DMS 273 treated with DMSO at 0.1 percent for 48 hours (cell line): ENCODE measurements at regions not wholly inside any gene's neighbourhood (a gene's known extent, or its start where the extent isn't known, plus 50 kb on each side); places are given as distances from the start of the nearest gene placed in this dataset.

Experiments
- DNase-seq: peaks from one replicate; lab custom pipeline; 2025; lab: John Stamatoyannopoulos, UW

DNA sequence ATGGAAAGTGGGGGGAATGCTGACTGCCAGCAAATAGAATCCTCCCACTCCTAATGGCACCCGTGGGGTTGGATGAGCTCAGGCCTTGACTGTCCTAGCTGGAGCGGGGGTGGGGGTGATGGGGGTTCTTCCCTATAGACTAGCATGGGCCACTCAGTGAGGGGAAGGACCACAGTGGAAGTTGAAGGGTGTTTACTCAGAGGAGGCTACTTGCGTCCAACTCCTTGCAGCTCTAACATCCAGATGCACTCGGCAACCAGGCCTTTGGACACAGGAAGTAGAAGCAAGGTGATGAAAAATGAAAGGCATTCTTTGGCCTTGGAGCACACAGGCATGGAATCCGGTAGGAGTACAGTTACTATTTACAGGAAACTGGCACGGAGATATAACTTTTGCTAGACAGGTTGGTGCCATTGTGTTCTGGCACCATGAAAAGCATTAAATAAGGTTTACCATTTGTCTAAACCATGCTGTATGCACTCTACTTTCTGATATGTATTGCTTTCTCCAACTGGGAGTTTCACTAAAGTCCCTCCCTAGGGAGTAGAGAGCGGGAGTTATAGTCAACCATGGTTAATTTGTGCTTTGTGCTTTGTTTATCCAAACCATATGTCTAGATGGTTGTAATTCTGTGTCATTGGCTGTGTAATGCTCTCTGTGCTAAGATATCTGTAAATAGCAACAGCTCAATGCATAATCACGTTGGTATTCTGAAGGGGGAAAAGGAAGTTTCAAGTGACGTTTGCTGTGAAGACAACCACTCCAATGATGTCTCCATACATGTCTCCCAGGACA lies 125.3 kb downstream of the TSHZ3 start:
- no peak for DNase-seq

DNA sequence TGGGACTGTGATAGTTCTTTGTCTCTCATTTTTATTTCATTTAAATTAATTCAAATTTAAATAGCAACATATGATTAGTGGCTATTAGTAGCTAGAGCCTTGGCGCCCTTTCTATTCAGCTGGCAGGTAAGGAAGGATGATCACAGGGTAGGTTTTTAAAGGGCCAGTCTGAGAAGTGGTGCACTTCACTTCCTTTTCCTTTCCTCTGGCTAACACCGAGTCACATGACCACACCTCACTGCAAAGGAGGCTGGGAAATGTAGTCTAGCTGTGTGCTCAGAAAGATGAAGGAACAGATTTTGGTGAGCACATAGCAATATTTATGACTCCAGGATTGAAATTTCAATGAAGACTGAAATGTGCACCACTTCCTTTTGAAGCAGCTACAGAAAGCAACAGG lies 128.7 kb downstream of the TSHZ3 start:
- no peak for DNase-seq

DNA sequence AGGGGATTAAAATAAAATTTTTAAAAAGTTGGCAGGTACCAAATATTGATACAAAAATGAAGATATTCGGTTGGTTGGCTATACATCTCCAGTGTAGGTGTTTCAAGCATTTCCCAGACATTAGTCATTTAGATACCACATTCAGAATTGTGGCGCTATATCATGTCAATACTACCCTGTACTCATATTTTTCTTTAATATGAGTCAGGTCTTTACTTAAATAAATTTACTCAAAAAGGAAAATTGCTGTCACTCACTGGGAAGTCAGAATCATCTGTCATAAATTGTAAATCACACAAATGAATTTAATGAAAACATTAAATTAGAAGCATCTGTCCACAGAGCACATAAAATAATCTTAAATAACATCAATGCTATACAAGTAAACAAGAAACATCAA lies 134.2 kb downstream of the TSHZ3 start:
- no peak for DNase-seq

DNA sequence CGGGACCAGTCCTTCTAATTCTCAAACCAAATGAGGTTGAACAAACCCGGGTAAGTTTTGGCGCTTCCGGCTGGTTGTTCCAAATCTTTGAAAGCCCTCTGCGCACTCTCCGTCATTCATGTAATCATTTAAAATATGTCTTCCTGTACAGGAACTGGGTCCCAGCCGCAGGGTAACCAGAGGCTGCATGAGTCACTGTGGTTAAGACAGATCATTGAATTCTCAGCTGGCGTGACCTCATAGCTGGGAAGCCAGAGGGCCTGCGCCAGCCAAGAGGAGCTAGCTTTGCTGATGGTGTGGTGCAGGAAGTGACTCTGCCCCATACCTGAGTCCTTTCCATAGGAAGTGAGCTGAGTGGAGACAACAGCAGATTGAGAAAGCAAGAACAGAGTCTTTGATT lies 135.2 kb downstream of the TSHZ3 start:
- DNase-seq: no peak

DNA sequence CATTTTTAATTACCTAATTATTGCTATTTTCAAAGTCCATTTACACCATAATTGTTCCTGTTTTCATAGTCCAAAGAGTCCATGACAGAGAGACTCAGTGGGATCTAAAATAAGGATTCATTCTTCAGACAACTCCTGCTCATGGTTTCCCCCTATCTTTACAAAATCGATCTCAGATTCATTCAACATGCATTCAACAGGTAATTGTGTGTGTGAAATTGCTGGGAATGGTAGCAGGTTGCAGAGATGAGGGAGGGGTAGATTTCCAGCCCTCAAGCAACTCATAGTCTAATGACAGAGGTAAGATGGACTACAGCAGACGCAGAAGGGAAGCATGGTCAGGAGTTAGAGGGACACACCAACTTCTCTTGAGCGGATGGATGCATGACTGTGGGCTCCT lies 138.1 kb downstream of the TSHZ3 start:
- no peak for DNase-seq

DNA sequence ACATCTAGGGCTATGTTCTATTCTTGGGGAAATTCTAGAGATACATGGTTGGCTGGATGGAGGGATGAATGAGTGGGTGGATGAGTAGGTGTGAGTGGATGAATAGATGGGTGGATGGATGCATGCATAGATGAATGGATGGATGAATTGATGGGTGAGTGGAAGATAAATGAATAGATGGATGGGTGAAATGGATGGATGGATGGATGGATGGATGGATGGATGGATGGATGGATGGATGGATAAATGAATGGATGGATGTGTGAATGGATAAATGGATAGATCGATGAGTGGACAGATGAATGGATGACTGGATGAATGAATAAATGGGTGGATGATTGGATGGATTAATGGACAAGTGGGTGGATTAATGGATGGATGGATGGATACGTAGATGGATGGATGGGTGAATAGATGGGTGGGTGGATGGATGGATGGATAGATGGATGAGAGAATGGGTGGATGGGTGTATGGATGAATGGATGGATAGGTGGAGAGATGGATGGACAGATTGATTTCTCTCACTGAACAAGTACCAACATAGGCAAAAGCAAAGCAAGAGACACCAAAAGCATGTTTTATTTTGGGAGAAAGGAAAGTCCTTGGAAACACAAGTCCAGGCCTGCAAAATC lies 143.2 kb downstream of the TSHZ3 start:
- no peak for DNase-seq

DNA sequence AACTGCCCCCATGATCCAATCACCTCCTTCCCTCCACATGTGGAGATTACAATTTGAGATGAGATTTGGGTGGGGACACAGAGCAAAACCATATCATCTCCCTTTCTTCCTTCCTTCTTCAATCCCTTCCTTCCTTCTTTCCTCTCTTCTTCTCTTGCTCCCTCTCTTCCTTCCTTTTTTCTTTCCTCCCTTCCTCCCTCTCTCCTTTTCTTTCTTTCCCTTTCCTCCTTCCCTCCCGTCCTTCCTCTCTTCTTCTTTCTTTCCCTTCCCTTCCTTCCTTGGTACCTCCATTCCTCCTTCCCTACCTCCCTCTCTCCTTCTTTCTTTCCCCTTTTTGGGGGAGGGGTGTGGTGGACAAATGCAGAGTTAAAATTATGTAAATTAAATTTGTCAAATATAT lies 145.1 kb downstream of the TSHZ3 start:
- no peak for DNase-seq

DNA sequence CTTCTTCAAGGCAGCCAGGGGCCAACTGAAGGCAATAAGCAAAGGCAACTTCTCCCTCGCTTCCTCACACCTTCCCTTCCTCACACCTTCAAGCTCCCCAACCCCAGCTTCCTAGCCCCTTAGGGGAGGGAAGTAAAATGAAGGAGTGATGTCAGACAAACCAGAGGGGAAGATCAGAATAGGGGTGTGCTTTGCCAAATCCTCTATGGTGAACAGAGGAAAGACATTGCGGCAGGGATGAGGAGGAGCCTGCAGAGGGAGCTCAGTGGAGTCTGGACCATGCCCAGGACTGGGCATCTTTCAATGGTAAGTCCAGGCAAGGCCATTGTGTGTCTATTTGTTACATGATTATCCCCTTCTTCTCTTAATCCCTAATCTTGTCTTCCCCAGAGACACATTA lies 164.0 kb downstream of the TSHZ3 start:
- DNase-seq: no peak

DNA sequence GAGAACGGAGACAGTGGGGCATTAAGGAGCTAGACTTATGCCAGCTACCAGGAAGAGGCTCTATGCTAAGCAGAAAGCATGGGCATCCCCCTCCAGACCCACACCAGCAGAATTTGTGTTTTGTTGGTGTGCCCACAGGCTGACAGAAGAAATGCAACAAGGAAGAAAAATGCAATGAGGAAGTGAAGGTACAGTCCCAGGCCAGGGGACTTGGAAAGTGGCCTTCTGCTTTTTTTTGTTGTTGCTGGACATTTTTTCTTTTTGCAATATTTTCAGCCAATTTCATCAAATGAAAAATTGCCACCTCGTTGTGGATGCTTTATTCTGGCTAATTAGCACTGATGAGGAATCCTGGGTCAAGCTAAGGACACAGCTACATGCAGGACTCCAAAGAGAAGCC lies 167.7 kb downstream of the TSHZ3 start:
- DNase-seq: no peak

DNA sequence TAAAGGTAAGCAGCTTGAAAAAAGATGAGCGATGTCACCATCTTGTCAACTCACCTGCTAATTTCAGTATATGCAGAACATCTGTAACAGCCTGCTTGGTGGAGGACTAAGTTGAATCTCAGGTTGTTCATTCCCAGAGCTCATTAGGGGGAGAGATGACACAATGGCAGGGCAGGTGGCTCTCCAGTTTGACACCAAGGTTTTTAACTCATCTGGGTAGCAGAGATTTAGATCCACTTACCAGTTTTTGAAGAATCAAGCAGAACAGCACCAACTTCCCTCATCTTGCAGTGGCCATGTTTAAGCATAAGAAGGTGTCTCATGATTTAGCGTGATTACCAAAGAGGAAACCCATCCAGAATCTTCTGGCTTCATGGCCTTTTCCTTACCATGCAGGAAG lies 168.3 kb downstream of the TSHZ3 start:
- no peak for DNase-seq

DNA sequence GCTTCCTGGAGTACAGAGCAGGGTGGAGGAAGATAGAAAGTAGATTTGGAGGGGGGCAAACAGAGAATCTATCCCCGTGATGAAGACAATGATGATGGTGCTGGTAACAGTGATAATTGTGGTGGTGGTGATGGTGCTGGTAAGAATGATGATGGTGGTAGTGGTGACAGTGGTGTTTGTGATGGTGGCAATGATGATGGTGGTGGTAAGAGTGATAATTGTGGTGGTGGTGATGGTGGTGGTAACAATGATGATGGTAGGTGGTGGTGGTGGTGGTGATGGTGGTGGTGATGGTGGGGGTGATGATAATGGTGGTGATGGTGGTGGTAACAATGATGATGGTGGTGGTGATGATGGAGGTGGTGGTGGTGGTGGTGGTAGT lies 169.8 kb downstream of the TSHZ3 start:
- no peak for DNase-seq

DNA sequence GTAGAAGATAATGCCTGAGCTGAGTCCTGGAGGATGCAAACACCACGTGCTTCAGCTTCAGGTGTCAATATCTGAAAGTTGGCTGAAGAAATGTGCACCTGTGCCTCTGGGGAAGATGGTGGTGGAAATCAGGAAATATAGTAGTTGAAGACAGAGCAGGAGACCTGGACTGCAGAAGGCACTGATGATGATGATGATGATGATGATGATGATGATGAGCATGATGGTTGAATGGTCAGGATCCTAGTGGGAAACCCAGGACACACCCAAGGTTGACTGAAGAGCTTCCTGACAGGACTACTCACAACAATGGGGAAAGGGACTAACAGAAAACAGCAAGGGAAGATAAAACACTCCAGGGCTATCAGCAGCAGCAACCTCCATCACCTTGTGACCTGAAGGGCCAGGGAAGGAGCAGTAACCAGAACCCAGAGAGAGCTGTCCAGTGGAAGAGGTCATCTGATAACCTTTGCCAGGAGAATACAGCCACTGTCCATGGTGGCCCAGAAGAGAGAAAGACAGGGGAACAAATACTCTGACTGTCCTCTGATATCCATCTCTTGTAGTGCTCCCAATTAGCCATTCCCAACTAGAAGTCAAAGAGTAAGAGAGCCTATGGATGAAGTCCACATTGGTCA lies 170.3 kb downstream of the TSHZ3 start:
- no peak for DNase-seq

DNA sequence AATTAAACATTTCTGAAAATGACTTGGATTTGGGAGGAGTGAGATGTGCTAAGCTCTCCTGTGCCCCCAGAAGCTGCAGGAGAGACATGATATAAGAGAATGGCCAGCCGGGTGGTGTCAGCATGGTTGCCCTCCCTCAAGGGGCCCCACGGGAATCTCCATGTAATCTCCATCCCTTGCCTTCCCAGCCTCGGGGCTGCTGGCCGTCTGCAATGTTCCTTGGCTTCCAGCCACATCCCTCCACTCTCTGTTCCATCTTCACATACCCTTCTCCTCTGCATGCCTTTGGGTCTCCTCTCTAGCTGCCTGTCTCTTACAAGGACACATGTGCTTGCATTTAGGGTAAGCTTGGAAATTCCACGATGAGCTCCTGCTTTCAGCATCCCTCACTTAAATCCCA lies 172.0 kb downstream of the TSHZ3 start:
- no peak for DNase-seq

DNA sequence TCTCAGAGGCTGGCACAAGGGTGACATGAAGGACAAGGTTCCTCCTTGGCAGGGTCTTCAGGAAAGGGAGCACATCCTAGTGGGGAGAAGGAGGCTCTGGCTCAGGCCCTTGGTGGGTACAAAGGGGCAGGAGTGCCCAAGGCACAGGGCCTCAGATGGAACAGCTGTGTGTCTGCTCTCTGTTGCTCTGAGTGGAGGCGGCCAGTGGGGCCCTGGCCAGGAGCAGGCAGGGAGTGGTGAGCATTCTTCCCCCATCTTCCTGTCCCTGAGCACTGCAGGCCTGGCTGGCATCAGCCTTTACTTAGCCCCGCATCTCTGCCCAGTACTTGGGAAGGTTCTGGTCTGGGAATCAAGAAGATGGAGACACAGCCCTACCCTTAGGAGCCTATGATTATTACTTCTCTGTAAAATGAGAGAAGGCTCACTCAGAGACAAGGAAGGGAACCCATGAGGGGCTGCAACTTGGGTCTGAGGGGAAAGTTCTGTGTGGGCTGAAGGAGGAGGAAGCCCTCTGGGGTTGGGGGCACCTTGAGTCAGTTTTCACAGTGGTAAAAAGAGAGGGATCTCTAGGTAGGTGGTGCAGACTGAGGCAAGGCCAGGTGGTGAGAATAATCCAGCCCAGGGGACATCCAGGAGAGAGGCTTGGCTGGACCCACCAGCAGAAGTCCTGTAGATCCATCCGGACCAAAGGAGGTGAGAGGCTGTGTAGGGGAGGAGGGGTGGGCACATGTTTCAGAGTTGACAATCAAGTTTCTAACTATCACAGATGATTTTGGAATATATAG lies 173.5 kb downstream of the TSHZ3 start:
- DNase-seq: no peak

DNA sequence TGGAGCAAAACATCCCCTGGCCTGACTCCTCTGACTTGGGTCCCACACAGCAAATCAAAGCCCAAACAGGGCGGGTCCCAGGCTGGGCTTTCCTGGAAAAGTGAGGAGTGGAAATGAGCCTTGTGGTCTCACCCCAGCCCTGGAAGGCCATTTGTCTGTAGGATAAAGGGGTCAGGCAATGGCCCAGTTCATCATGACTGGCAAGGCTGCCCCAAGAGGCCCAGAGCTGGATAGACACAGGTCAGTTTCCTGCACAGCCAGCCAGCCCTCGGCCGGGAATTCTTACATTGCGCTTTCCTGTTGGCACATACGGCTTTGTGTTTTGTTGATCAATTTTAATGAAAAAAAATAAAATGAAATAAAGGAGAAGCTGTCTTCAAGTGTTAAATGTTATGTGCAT lies 174.3 kb downstream of the TSHZ3 start:
- no peak for DNase-seq

DNA sequence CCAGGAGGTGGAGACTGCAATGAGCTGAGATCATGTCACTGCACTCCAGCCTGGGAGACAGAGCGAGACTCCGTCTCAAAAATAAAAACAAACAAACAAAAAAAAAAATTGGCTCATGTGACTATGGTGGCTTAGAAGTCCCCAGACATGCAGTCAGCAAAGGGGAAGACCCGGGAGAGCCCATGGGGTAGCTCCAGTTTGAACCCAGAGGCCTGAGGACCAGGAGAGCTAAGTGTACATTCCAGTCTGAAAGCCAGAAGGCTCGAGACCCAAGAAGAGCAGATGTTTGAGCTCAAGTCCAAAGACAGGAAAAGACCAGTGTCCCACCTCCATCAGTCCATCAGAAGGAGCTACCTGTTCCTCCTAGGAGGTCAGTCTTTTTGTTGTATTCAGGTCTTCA lies 175.2 kb downstream of the TSHZ3 start:
- no peak for DNase-seq

DNA sequence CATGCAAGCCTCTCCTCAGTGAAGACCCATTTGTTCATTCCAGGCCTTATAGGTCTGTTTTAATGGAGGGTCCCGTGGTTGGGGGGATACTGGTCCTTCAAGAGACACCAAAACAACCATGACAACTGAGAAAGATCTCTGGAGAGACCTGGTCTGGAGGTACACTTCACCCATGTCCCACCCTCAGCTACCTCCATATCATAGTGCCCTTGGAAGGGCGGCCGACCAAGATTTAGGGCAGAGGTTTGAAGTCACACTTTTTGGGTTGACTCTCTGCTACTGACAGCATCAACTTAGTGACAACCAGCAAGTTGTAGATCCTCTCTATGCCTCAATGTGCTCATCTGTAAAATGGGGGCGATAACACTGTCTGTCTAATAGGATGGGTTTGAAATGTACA lies 177.3 kb downstream of the TSHZ3 start:
- DNase-seq: no peak

DNA sequence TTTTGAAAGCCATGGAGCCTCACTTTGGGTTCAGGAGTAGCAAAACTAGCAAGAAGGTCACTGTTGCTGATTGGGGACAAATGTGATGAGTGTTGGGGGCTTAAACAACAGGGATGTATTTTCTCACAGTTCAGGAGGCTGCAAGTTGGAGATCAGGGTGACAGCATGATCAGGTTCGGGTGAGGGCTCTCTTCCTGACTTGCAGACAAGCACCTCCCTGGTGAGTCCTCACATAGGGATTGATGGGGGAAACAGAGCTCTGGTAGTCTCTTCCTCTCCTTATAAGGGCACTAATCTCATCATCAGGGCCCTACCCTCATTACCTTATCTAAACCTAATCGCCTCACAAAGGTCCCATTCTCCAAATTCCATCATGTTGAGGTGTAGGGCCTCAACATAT lies 179.2 kb downstream of the TSHZ3 start:
- no peak for DNase-seq

DNA sequence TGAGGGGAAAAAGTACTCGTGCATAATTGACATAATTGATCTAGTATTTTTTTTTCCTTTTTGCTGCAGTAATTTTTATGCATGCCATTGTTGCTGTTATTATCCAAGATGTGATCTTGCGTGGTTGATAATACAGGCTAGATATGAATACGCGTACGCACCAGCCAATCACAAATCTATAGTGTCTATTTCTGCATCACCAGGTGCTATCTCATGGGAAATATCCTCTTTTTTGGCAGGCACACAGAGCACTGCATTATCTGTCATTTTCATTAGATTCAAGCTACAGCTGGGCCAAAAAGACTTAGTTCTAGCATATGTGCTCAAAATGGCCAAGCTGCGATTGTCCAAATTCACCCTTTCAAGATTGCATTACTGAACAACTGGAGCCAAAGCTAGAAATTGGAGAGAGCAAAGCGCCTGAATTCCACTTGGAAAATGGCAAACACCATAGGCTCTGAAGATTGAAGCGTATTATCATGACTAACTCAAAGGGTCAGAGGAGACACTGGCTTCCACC lies 181.1 kb downstream of the TSHZ3 start:
- DNase-seq: no peak

DNA sequence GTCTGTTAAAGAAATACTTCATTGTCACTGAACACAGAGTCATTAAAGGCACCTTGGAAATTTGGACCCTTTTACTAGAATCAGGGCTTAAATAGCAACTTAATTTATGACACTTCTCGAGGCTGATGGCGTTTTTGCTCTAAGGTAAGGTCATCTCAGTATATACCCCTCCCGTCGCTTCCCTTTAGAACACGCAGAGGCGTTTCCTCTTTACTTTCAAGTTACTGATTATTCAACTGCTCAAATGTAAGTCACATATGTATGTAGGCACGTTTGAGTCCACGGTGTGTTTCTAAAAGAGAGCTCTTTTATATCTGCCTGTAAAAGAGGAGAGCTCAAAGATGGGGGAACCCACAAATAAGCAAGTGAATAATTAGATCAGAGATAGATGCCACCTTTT lies 181.5 kb downstream of the TSHZ3 start:
- no peak for DNase-seq

DNA sequence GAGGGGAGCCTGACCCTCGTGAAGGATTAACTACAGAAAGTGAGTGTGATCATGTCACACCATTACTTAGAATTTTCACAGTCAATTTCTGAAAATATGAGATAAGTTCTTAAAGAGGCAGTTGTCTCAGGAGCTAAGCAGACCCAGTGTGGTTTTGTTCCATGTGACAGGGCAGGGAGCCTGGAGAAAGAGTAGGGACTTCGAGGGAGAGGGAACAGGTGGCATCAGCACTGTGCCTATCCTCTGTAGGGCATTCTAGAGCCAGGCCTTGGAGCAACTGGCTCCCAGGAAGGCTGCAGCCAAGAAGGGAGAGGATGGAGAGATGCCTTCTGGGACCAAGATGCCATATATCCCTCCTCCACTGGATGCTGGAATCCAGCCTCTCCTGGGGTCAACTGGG lies 183.0 kb downstream of the TSHZ3 start:
- no peak for DNase-seq

DNA sequence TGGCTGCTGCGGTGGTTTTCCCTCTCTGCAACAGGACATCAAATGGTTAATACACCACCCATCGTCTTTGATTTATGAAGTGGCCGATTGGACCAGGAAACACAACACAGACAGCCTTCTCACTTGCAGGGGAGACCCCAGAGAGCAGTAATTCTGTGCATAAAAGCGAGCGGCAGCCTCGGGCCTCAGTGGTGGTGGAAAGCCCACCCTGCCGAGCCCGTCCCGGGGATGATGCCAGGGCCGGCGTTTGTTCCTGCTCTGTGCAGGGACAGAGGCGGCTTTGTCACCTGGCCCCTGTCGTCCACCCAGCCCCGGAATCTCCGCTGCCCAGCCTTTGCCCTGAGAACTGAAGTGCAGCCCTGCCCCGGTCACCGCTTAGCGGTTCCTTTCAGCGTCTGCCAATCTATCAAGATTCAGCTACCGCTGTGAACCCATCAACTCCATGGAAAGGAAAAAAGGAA lies 184.4 kb downstream of the TSHZ3 start:
- no peak for DNase-seq
